Gastroesophageal sphincter (tissue), 4 donors: ENCODE measurements at regions not wholly inside any gene's neighbourhood (a gene's known extent, or its start where the extent isn't known, plus 50 kb on each side); places are given as distances from the start of the nearest gene placed in this dataset.

Experiments used
- ATAC-seq: fragments of 150-250 bp; one replicate; pipeline ENCODE4 v1.9.1; 2016; ENCODE audit warnings: mild to moderate bottlenecking, moderate library complexity
- H3K27ac ChIP-seq, 4 donors: fragments of 200-600 bp; sonication (generic) in 3 of 4; 1 replicate in 3 of 4; 2 replicates in 1 of 4; pipeline ENCODE4 v1.5.1; 2016 to 2019
- H3K27me3 ChIP-seq: fragments of 200-600 bp; sonication (generic); one replicate; pipeline ENCODE4 v1.5.1; 2019
- H3K36me3 ChIP-seq, 2 donors: fragments of 200-600 bp; sonication (generic); one replicate each; pipeline ENCODE4 v1.5.1; 2019; ENCODE audit warnings: control low read depth in 1 of 2
- H3K4me1 ChIP-seq, 3 donors: fragments of 200-600 bp; sonication (generic); 1 replicate in 2 of 3; 2 replicates in 1 of 3; pipeline ENCODE4 v1.5.1; 2016 to 2019; ENCODE audit warnings: control low read depth in 2 of 3
- H3K4me3 ChIP-seq, 2 donors: fragments of 200-600 bp; sonication (generic); one replicate each; pipeline ENCODE4 v1.5.1; 2019; ENCODE audit warnings: mild to moderate bottlenecking in 1 of 2, moderate library complexity in 1 of 2
- H3K9me3 ChIP-seq, 3 donors: fragments of 200-600 bp; sonication (generic); one replicate each; pipeline ENCODE4 v1.5.1; 2017 to 2019; ENCODE audit warnings: control low read depth in 2 of 3
- EP300 ChIP-seq: sonication (generic); formaldehyde crosslinking; IDR thresholded peaks from one replicate; pipeline ENCODE4 v1.6.1; 2017; ENCODE audit warnings: antibody characterized with exemption, mild to moderate bottlenecking
- POLR2A ChIP-seq, 2 donors: fragments of 450-650 bp; IDR thresholded peaks; one replicate each; pipeline ENCODE4 v1.6.1; 2017; ENCODE audit warnings: antibody characterized with exemption in 2 of 2, mild to moderate bottlenecking in 2 of 2, moderate library complexity in 1 of 2
- POLR2AphosphoS5 ChIP-seq: sonication (generic); formaldehyde crosslinking; IDR thresholded peaks from one replicate; pipeline ENCODE4 v1.6.1; 2017; ENCODE audit warnings: antibody characterized with exemption
- WGBS, 2 donors: methylation state at CpG; one replicate each; pipeline ENCODE4 v1.1.5; 2018; ENCODE audit warnings: low coverage in 1 of 2; 5-methylcytosine and 5-hydroxymethylcytosine counted together
- TF ChIP-seq, protein P1 (sequence below), 4 experiments: fragments of 200-600 bp in 2 of 4; fragments of 450-650 bp in 2 of 4; sonication (generic) in 1 of 4; IDR thresholded peaks; one replicate each; pipeline ENCODE4 v1.5.1; 2017 to 2019; ENCODE audit warnings: antibody characterized with exemption in 4 of 4, mild to moderate bottlenecking in 2 of 4, moderate library complexity in 2 of 4

DNA sequence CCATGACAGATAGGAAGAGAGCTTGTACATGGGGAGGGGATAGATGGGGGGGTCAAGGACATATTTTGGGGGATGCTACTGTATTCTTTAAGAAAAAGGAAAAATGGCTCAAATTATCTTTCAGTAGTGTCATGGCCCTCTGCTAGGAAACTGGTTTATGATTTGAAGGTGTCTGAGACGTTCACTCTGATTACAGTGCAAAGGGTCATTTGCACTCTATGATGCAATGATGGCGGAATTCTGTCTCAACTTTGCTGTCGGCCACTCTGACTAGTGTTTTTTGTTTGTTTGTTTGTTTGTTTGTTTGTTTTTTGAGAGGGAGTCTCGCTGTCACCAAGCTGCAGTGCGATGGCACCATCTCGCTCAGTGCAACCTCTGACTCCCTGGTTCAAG is 180.0 kb downstream of the SOX4 start:
- Histone ChIP-seq H3K9me3 (no peaks in the 10 kb centered on the region), H3K27me3 (no peaks in the 10 kb centered on the region), H3K36me3 (no peaks in the 10 kb centered on the region), H3K4me3 (no peak overlapping the region), H3K4me1 (peaks cover 6 to 47% (median 6%) of the 10 kb centered on the region in 3 donors), H3K27ac (no peak overlapping the region)
- ATAC-seq = no peak
- 95% methylated on average over 3 to 6 of the region's 6 CpGs for WGBS, 2 donors
- TF ChIP-seq POLR2A (IDR thresholded peaks at IDR 0.05) (no peak), POLR2AphosphoS5 (no peak), EP300 (no peak)
- TF ChIP-seq, protein P1, sequence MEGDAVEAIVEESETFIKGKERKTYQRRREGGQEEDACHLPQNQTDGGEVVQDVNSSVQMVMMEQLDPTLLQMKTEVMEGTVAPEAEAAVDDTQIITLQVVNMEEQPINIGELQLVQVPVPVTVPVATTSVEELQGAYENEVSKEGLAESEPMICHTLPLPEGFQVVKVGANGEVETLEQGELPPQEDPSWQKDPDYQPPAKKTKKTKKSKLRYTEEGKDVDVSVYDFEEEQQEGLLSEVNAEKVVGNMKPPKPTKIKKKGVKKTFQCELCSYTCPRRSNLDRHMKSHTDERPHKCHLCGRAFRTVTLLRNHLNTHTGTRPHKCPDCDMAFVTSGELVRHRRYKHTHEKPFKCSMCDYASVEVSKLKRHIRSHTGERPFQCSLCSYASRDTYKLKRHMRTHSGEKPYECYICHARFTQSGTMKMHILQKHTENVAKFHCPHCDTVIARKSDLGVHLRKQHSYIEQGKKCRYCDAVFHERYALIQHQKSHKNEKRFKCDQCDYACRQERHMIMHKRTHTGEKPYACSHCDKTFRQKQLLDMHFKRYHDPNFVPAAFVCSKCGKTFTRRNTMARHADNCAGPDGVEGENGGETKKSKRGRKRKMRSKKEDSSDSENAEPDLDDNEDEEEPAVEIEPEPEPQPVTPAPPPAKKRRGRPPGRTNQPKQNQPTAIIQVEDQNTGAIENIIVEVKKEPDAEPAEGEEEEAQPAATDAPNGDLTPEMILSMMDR (IDR thresholded peaks at IDR 0.05) = no peak

DNA sequence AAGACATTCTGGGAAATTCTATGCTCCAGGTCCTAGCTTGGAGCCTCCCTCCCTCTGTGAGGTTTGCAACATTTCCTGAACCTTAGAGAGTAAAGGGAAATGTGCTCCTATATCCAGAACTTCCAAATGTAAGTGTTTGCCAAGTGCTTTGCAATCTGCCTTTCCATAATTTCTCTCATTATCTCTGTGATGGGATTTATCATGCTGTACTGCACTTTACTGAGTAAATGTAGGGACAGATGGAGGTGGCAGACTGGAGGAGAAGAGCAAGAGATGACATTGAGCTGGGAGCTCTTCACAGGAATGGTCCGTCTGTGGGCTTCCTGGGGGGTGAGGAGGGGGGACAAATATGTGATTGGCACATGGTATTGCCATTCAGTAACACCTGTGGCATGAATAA is 184.3 kb downstream of the SOX4 start:
- WGBS, 2 donors = no CpG with 5 or more reads among the region's 1 CpG
- no peak overlapping the region for H3K4me3 ChIP-seq
- ATAC-seq = no peak
- no peak overlapping the region for H3K27ac ChIP-seq
- H3K36me3 ChIP-seq = no peaks in the 10 kb centered on the region
- TF ChIP-seq POLR2A (IDR thresholded peaks at IDR 0.05) = no peak
- TF ChIP-seq, protein P1 (IDR thresholded peaks at IDR 0.05) = no peak
- no peaks in the 10 kb centered on the region for H3K27me3 ChIP-seq
- H3K9me3 ChIP-seq = no peaks in the 10 kb centered on the region
- peaks cover 0 to 6% (median 0%) of the 10 kb centered on the region in 3 donors for H3K4me1 ChIP-seq

DNA sequence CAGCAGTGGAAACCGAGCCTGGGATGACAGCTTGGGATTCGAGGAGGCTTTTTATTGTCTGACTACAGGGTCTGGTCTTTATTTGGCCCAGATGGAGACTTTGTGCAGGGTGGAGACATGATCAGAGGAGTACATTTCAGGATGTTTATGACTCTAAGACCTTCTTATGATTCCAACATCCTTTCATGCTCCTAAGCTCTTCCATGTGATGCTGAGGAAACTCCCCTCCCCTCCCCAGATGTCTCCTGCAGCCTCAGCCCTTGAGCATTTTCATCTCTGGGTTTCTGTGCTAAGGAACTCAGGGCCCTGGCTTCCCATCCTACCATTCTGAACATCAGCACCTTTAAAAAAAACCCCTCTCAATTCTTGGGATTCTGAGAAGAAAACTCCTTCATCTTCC is 186.6 kb downstream of the SOX4 start:
- no peak overlapping the region for H3K27ac ChIP-seq
- no peaks in the 10 kb centered on the region for H3K36me3 ChIP-seq
- no peaks in the 10 kb centered on the region for H3K27me3 ChIP-seq
- H3K9me3 ChIP-seq = no peaks in the 10 kb centered on the region
- no peaks in the 10 kb centered on the region for H3K4me1 ChIP-seq
- ATAC-seq = no peak
- TF ChIP-seq POLR2A (IDR thresholded peaks at IDR 0.05) = no peak
- no peak for TF ChIP-seq POLR2AphosphoS5
- TF ChIP-seq EP300 = no peak
- TF ChIP-seq, protein P1 (IDR thresholded peaks at IDR 0.05) = no peak
- WGBS, 2 donors = 20 to 60% methylated on average over 1 to 2 of the region's 2 CpGs
- H3K4me3 ChIP-seq = no peak overlapping the region

DNA sequence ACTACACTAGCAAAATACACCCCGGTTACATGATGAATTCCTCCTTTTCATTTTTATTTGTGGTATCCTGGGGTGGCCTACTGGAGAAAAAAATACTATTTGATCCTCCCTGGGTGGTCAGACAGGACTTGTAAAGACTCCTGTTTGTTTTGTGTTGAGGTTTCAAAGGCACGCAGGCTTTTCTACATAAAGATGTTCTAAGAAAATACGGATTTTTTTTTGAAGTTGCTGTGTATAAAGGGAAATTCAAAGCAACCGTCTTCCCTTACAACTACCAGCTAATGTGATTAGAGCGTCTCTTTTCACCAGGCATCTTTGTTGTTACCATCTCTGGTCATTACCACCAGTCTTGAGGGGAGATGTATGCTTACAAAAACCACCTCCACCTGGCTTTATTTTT is 187.1 kb downstream of the SOX4 start:
- no peaks in the 10 kb centered on the region for H3K4me1 ChIP-seq
- no peak overlapping the region for H3K27ac ChIP-seq
- H3K9me3 ChIP-seq = no peaks in the 10 kb centered on the region
- no peaks in the 10 kb centered on the region for H3K27me3 ChIP-seq
- TF ChIP-seq EP300 (no peak), POLR2A (IDR thresholded peaks at IDR 0.05) (no peak), POLR2AphosphoS5 (no peak)
- TF ChIP-seq, protein P1 (IDR thresholded peaks at IDR 0.05) = no peak
- no peak for ATAC-seq
- no peak overlapping the region for H3K4me3 ChIP-seq
- no peaks in the 10 kb centered on the region for H3K36me3 ChIP-seq
- 78 to 81% methylated on average over 4 to 5 of the region's 5 CpGs for WGBS, 2 donors

DNA sequence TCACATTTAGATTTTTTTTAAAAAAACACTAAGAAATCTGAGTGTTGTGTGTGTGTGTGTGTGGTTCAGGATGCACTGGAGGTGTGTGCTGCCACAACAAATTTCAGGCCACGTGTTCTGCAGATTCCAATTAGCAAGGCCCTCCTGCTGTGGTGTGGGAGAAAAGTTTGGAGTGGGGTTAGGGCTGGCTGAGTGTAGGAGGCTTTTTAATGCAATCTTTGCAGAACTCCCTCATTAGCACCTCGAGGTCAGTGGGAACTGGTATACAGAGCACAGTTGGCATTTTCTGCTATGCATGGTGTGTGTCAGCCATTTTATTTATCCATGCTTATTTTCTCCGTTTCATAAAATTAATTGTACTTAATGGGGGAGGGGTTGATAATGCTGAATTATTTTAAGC is 187.6 kb downstream of the SOX4 start:
- H3K36me3 ChIP-seq = no peaks in the 10 kb centered on the region
- H3K27ac ChIP-seq = no peak overlapping the region
- no peak for ATAC-seq
- no peak for TF ChIP-seq POLR2A (IDR thresholded peaks at IDR 0.05)
- H3K27me3 ChIP-seq = no peaks in the 10 kb centered on the region
- 66 to 76% methylated on average over 3 of the region's 3 CpGs for WGBS, 2 donors
- H3K9me3 ChIP-seq = no peaks in the 10 kb centered on the region
- no peak overlapping the region for H3K4me3 ChIP-seq
- no peaks in the 10 kb centered on the region for H3K4me1 ChIP-seq

DNA sequence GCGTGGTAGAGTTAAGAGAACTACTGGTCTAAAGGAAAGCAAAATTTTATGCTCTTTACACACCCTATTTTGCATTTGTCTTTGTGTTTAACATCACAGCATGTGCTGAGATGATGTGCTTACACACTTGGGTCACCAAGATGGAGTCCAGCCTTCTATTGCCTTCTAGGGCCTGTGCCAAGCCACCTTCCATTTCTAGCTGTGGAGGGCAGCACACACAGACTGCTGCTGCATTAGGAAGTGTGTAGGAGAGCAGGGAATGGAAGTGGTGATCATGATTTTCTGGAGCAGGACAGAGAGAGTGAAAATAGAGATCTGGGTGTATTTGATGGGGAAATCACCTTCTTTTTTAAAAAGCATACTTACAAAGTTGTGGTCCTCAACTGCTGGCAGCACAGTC is 191.6 kb downstream of the SOX4 start:
- ATAC-seq = no peak
- WGBS, 2 donors = 100% methylated on average over 1 of the region's 1 CpG
- Histone ChIP-seq H3K4me1 (no peaks in the 10 kb centered on the region), H3K9me3 (no peaks in the 10 kb centered on the region), H3K4me3 (no peak overlapping the region), H3K27me3 (no peaks in the 10 kb centered on the region), H3K27ac (no peak overlapping the region), H3K36me3 (no peaks in the 10 kb centered on the region)
- TF ChIP-seq EP300 (no peak), POLR2AphosphoS5 (no peak), POLR2A (IDR thresholded peaks at IDR 0.05) (no peak)
- TF ChIP-seq, protein P1 (IDR thresholded peaks at IDR 0.05) = no peak
